ENCODE measurements at regions not wholly inside any gene's neighbourhood (a gene's known extent, or its start where the extent isn't known, plus 50 kb on each side); places are given as distances from the start of the nearest gene placed in this dataset.
"Not testable (repeated sequence)": the region's sequence is repeated elsewhere in the genome, so short reads cannot be mapped to it uniquely, and the experiment has no call there.

DNA sequence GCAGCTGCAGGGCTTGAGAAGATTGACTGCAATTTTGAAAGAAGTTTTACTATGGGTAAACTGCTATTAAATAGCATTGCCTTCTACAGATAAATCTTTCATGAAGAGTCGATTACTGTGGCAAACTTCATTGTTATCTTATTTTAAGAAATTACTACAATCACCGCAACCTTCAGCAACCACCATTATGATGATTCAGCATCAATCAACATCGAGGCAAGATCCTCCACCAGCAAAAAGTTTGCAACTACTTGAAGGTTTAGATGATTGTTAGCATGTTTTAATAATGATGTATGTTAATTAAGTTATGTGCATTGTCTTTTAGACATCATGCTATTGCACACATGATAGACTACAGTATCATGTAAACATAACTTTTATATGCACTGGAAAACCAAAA is 1511.0 kb downstream of the FSTL5 start:
- no peak for DNase-seq (ENCODE audit: low read depth)

DNA sequence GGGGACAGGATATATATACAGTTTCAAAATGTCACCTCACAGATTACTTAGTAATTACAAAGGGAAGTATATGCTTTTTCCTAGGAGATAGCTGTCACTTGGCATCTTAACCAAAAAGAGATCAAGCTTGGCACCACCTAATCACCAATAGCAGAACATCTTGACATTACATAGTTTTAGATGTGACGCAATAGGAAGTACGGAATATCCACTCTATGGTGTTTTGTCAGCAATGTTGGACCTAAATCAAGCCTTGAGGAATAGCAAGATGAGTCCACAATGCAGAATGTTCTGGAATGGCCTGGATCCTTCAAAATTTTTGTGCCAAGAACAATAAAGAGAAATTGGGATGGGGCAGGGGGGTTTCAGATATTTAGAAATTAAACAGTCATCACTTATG is 1488.2 kb downstream of the FSTL5 start:
- DNase-seq (ENCODE audit: low read depth): no peak

DNA sequence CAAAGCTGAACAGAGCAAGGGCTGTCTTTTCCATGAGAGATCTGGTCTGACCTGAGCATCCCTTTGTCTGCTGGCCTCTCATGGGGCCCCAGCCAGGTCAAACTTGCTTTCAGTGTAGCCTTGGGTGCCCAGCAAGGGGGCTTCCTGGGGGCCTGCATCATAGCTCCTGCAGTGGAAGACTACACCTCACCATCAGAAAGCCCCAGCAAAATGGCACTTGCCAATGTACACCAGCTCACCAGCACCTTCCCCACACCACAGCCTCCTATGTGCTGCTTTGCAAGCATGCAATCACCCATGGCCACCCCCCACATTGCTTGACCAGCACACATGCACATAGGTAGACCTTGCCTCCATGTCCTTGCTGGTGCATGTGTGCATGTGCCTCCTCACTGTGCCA is 1478.1 kb downstream of the FSTL5 start:
- no peak for DNase-seq (ENCODE audit: low read depth)

DNA sequence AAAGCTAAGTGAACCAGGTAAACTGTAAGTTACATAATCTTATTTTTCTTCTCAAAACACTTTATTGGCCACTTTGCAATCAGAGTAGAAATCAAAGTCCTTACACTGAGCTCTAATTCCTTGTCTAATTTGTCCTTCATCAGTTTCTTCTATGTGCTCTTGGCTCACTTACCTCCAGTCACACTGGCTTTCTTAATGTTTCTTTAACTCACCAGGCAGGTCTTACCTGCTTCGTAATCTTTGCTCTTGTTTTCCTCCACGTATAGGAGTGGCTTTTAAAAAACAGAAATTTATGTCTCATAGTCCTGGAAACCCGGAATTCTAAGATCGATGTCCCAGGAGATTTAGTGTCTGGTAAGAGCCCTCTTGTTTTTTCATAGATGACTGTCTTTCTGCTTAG is 1462.1 kb downstream of the FSTL5 start:
- DNase-seq (ENCODE audit: low read depth): no peak

DNA sequence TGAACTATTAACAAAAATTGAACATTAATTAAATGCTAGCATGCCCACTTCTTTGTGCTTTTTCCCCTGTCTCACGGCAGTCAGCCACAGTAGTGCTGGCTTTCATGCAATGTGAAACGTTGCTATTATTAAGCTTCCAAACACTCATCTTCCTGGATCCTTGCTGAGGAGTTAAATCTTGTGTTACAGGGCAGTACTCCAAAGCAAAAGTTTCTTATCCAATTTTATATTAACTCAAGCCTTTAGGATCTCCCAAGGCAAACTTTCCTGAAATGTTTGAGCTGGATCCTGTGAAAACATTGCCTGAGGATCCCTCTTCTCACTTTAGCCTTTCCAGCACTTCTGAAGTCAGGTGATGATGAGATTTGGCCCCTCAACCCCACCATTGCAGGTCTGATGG is 1454.8 kb downstream of the FSTL5 start:
- no peak for DNase-seq (ENCODE audit: low read depth)

DNA sequence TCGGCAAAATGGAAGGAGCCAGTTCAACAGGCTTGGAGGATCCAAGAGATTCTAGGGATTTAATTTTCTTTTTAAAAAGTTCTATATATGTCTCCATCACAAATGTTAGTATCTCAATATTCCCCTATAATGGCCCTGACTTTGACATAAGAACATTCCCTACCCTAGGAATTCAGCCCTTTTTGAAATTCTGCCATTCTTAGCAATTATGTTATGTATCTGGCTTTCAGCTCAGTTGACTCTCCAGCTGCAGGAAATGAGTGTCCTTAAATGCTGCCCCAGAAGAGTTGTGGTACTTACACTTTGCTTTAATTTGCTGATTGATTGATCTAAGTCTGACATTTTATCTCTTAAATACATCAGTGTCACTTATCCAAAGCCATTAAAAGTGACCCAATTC is 1454.3 kb downstream of the FSTL5 start:
- DNase-seq (ENCODE audit: low read depth): no peak

DNA sequence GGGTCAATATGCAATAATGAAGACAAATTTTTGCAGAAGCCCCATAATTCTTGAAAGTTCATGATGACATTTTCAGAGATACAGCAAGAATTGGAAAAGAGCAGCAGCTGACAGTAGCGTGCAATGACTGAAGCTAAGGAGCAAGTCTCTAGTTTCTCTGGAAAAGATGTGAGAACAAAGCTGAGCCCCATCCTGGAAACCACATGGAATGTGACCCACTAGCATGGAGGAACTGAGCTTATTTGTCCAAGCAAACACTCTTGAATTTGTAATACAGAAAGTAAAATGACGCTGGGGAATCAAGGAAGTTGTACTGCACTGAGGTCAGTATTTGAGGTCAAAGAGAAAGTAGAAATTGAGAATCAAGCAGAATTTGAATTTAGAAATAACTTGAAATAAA is 1447.2 kb downstream of the FSTL5 start:
- no peak for DNase-seq (ENCODE audit: low read depth)

DNA sequence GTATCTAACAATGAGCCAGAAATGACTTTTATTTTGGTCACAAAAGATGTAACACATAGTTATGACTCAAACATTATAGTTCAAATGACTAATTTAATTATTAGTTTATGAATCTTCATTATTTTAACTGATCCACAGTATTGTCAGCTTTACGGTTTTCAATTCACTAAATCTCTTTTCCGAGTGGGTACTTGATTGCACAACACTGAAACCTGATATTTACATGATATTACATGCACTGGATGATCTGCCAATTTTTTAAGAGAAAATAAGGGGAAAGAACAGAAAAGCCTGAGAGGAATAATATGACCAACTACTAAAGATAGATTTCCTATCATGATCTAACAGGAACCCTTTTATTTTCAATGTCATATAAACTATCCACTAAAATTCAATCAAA is 1446.0 kb downstream of the FSTL5 start:
- DNase-seq (ENCODE audit: low read depth): no peak

DNA sequence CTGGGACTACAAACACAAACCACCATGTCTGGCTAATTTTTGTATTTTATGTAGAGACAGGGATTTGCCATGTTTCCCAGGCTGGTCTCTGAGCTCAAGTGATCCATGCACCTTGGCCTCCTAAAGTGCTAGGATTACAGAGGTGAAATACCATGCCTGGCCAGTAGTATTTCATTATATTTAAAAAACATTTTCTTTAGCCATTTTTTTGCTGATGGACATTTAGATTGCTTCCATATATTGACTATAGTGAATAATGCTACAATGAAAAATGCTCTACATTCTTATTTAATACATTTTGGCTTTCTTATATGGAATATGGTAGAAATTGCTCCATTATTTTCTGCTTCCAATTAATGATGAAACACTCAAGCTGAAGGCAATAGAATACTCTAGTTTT is 1439.7 kb downstream of the FSTL5 start:
- DNase-seq (ENCODE audit: low read depth): no peak

DNA sequence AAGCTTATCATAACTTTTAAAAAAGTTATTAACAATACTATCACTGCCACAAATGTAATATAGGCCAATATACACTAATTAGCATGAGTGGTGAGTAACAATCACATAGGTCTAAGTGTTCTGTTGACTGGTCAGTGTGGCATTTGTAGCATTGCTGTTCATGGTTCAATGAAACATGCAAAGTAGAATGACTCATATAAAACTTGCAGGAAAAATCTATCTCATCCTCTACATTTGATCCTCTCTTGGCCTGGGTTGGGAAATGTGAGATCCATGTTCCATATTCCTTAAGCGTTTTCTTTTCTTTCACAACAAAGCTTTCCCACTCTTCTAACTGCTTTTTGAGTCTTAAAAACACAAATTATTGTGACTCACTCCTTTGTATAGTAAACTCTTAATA is 1418.7 kb downstream of the FSTL5 start:
- DNase-seq (ENCODE audit: low read depth): no peak

DNA sequence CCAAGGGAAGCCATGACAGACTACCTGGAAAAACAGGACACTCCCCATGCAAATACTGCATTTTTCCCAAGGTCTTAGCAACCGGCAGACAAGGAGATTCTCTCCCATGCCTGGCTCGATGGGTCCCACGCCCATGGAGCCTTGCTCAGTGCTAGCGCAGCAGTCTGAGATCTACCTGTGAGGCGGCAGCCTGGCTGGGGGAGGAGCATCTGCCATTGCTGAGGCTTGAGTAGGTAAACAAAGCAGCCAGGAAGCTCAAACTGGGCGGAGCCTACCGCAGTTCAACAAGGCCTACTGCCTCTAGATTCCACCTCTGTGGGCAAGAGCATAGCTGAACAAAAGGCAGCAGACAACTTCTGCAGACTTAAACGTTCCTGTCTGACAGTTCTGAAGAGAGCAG is 1417.2 kb downstream of the FSTL5 start:
- not testable (repeated sequence) for DNase-seq (ENCODE audit: low read depth)

DNA sequence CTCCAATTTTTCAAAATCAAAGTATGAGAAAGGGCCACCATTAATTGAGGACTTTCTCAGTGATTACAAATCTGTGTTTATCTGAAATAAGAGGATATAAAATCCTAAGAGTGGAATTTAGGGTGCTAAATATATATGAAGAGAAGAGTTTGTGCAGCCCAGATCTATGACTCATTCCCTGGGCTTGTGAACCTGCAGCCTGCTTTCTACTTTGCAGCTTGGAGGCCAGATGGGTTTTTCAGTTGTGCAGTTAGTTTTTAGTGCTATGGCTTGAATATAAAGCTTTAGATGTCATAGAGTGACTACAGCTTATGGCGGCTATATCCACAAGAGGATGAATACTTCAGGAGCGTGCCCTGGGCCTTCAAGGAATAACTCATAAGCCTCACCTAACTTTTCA is 1391.1 kb downstream of the FSTL5 start:
- DNase-seq (ENCODE audit: low read depth): no peak

DNA sequence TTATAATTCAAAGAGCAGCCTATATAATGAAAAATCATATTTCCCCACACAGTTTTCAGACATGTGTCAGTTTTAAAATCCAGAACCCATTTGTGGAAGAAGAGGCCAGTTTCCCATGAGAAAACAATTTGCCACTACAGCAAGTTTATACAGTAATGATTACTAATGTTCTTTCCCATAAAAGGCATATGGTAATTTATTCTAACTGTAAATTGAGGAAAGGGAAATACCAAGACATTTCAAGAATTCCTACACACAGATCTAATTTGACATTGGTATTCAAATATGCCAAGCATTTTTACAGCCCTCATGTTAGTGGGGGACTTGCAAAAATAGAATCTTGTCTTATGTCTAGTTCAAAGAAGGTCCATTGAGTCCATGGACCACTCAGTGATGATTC is 1368.6 kb downstream of the FSTL5 start:
- DNase-seq (ENCODE audit: low read depth): no peak

DNA sequence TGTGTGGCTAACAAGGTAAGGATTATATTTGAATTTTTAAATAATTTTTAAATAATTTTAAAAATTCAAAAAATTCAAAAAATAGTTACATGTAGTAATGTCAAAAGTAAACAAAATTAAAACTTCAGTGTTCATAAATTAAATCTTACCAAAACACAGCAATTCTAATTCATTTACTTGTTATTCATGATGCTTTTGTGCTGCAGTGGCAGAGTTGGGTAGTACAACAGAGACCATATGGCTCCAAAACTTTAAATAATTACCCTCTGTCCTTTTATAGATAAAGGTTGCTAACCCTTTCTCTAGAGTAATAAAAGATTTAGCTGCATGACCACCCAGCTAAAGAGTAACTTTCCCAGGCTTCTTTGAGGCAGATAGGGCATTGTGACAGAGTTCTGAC is 1355.6 kb downstream of the FSTL5 start:
- no peak for DNase-seq (ENCODE audit: low read depth)

DNA sequence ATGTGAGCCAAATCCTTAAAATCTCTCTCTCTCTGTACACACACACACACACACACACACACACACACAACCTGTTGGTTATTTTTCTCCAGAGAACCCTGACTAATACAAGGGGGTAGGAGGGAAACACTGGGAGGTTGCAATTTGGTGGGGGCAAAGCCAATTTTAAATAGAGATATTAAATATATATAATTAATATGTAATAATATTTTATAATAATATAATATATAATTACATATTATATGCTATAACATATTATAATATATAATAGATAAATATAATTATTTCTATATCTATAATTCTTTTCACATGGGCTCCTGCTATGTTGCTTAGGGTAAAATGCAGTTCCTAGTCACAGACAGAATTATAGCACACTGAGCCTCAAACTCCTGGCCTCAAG is 1354.2 kb downstream of the FSTL5 start:
- DNase-seq (ENCODE audit: low read depth): no peak

DNA sequence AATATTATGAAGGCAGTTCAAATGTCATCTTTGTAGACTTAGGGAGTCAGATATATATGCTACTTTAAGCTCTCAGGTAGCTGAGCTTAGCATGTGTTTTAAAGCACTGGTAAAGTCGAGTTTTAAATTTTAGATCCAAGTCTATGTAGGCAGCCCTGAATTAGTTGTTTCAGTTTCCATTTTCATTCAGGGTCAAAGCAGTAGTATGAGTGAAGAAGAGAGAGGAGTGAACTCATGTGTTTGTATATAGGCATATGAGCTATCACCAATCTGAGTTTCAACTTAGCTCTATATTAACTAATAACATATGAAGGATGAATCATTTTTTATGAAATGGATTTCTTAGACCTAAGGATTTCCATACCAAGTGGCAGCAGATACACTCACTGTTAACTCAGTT is 1353.4 kb downstream of the FSTL5 start:
- no peak for DNase-seq (ENCODE audit: low read depth)

DNA sequence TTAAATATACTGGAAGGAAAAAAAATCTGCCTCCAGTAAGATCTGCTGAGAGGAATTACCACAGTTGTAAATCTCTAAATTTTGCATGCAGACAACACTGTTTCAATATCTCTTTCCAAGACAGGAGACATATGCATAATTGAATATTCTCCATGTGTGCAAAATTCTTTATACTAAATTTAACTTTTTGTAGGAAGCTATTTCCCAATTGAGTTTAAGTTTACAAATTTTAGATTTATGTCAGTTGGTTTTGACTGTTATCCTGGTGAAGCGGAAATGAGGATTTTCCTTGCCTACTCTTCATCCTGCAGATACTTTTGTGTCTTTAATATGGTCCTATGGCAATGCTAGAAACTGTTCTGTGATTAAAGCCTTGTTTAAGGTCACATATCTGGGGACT is 1352.9 kb downstream of the FSTL5 start:
- DNase-seq (ENCODE audit: low read depth): no peak

DNA sequence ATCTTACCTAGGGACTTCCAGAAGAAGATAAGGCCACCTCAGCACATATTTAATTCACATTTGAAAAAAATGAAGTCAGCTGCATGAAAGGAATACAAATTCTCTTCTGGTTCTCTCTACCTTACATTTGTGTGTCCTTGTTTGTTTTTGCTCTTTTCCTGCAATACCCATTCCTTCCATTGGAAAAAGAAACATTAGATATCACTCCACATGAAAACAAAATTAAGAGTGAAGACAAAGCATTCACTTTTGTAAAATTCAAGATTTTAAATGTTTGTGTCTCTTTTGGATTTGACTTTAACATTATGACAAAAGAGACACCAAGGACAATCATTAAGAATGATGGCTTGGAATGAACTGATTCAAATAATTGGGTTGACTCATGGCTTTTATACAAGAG is 1351.8 kb downstream of the FSTL5 start:
- no peak for DNase-seq (ENCODE audit: low read depth)

DNA sequence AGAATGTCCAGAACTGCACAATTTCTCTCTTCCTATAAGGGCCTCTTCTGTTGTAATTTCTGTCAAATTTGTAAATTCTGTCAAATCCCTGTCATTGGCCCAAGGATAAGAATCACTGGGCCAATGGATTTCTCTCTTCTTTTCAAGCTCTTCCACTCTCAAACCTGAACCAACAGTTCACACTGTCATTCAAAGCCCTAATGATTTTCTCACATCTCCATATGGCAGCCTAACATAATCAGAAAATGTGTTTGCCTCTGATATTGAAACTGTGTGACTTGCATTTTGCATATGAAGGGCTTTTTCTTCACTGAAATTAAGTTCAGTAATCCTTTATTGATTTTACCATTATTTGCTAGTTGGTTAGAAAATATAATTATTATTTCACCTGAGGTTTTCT is 1349.1 kb downstream of the FSTL5 start:
- DNase-seq (ENCODE audit: low read depth): no peak

DNA sequence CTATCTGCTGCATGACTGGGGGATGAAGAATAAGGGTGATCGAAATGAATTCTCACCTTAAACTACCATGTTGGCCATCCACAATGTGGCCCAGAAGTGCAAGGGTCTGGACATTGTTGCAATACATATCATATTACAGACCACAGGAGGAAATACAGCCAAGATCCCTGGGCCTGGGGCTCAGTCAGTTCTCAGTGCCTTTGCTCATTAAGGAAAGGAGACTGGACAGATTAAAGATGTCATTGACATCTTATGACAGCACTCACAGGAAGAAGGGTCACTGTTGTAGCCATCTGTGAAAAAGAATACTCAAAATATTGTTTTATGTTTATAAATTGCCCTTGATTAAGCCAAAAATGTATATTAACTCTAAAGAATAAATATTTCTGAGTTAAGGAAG is 1345.2 kb downstream of the FSTL5 start:
- no peak for DNase-seq (ENCODE audit: low read depth)

DNA sequence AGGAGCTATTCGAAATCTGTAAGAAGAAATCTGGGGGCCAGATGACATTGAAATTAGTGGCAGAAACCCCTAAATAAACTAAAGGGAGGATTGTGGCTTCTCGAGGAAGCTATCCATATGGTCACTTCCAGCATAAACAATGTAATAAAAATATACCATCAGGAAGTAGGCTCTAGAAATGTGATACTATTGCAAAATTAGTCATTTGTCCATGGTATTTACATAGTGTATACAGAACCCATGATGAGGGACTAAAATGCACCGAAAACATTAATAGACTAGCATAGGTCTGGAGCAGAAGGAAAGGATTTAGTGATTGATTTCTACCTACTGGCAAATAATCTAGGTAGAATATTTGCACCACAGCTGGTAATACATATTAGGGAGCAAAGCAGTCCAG is 1344.0 kb downstream of the FSTL5 start:
- DNase-seq (ENCODE audit: low read depth): no peak

DNA sequence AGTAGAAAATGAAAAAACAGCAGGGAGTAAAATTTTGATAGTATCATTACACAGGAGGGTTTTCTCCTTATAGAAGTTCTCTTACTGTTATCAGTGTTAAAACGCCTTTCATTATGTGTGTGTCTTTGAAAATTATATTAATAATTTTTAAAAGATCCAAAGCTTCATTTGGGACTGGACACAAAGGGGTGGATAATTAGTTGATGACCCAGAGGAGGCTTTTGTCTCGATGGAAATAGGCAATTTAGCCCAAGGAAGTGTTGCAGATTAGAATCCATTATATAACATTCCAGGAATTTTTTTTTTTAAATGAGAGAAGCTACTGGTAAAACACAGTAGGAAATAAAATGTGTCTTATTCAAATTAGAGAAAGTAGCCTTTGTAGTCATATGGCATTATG is 1339.3 kb downstream of the FSTL5 start:
- DNase-seq (ENCODE audit: low read depth): no peak

DNA sequence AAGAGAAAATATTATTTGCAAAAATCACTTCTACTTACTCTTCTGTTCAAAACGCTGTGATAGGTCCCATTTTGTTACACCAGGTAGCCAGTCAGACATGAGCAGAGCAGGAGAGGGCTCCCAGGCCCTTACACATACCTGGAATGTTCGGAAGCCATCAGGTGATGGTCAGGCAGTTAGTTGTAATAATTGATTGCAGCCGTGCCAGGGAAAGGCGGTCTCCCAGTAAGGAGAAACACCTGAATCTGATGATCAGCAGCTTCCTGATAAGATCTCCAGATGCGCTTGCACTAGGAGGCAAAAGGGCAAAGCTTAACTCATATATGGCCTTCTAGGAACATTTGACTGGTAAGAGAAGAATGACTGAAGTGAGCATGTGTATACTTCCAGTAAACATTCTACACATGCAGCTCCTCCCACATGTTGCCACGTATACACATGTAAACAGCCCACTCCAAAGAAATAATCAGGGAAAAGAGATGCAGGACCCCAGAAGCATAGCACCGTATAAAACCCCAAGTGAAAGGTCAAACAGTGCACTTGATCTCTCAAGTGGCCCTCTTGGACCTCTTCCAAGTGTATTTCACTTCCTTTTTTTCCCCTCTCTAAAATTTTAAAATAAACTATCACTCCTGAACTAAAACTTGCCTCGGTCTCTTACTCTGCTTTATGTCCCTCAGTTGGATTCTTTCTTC is 1338.0 kb downstream of the FSTL5 start:
- DNase-seq (ENCODE audit: low read depth): no peak

DNA sequence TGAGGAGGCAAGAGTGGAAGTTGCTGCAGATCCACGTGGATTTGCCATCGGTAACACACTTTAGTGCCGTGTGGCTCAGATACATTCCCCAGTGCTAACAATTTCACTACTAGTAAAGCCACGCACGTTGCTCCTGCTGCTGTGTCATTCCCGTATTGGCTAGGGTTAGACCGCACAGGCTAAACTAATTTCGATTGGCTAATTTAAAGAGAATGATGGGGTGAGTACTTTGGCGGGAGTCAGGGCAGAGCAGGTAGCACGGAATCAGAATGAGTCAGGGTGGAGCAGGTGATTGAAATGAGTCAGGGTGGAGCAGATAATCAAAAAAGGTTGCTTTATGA is 1337.5 kb downstream of the FSTL5 start:
- no peak for DNase-seq (ENCODE audit: low read depth)
